K562 (cell line): ENCODE measurements at regions not wholly inside any gene's neighbourhood (a gene's known extent, or its start where the extent isn't known, plus 50 kb on each side); places are given as distances from the start of the nearest gene placed in this dataset.

Experiments
- ATAC-seq: fragments of 200-7000 bp; cut with Tn5 transposase; 3 replicates; pipeline ENCODE4 v1.9.1; 2020; ENCODE audit warnings: moderate library complexity
- BruUV-seq: library from RNA; stranded (reverse); fragments of 400-500 nt; replicated peaks from 2 replicates; lab custom pipeline; 2021; lab: Mats Ljungman, UMichigan
- CTCF ChIA-PET: fragments of 300-600 bp; formaldehyde crosslinking; extraction: SDS; loops from one replicate; lab custom pipeline; 2021; ENCODE audit warnings: low intra/inter-chr PET ratio; lab: Yijun Ruan, JAX
- POLR2A ChIA-PET: fragments of 300-600, 350-650 bp; sonication (Branson Sonifier 250); formaldehyde crosslinking; extraction: SDS; loops from one replicate; lab custom pipeline; 2021; ENCODE audit warnings: antibody characterized with exemption, inconsistent platforms; lab: Yijun Ruan, JAX
- DNase-seq, 4 experiments: peaks; one replicate each; pipeline versions ENCODE4 v3.0.0 to v3.0.0-alpha.2; 2011 to 2018; ENCODE audit warnings: low spot score in 3 of 4, mixed read lengths in 3 of 4; ENCODE audit errors: extremely low read depth in 1 of 4
- FAIRE-seq: peaks from 2 replicates; lab custom pipeline; 2011; peaks lifted over from hg19 to GRCh38; lab: Jason Lieb, UNC
- H2AFZ ChIP-seq: 2 replicates; pipeline ENCODE4 v1.6.0; 2011; ENCODE audit warnings: low read depth, low read length, control low read depth, inconsistent platforms
- H3K27ac ChIP-seq: fragments of 200-600 bp; 3 replicates; pipeline ENCODE4 v1.8.0; 2011; ENCODE audit warnings: low read depth, mild to moderate bottlenecking, control low read depth, inconsistent platforms, low read length, moderate library complexity, mixed read lengths; ENCODE audit errors: extremely low read depth
- H3K27me3 ChIP-seq, 2 experiments: fragments of 300-600 bp in 1 of 2; 2 replicates in 1 of 2; 3 replicates in 1 of 2; pipeline versions ENCODE4 v1.6.0 to v1.8.0; 2011; ENCODE audit warnings: inconsistent platforms in 2 of 2, low read length in 2 of 2, mild to moderate bottlenecking in 1 of 2, mixed read lengths in 1 of 2, moderate library complexity in 1 of 2; ENCODE audit not compliant: control insufficient read depth in 2 of 2, insufficient read depth in 2 of 2
- H3K36me3 ChIP-seq: fragments of 300-600 bp; 3 replicates; pipeline ENCODE4 v1.8.0; 2011; ENCODE audit warnings: mild to moderate bottlenecking, low read length, inconsistent platforms; ENCODE audit not compliant: control insufficient read depth, insufficient read depth
- H3K4me1 ChIP-seq, 2 experiments: fragments of 200-600 bp in 1 of 2; replicated peaks in 1 of 2; 2 replicates in 1 of 2; 3 replicates in 1 of 2; pipeline versions ENCODE4 v1.5.1 to v1.8.0; 2011; ENCODE audit warnings: inconsistent platforms in 2 of 2, low read length in 2 of 2, mild to moderate bottlenecking in 1 of 2, mixed read lengths in 1 of 2, moderate library complexity in 1 of 2; ENCODE audit not compliant: control insufficient read depth in 2 of 2, insufficient read depth in 2 of 2
- H3K4me2 ChIP-seq: 2 replicates; pipeline ENCODE4 v1.6.1; 2011; ENCODE audit warnings: low read length, control low read depth, inconsistent platforms, mixed read lengths; ENCODE audit not compliant: insufficient read depth
- H3K4me3 ChIP-seq: fragments of 200-600 bp; sonication (generic), shearing (Covaris generic); 2 replicates; pipeline ENCODE4 v1.5.1; 2016; ENCODE audit warnings: control low read depth, inconsistent platforms
- H3K79me2 ChIP-seq: fragments of 200-600 bp; 3 replicates; pipeline ENCODE4 v1.8.0; 2011; ENCODE audit warnings: low read length, inconsistent platforms; ENCODE audit not compliant: control insufficient read depth, insufficient read depth
- H3K9ac ChIP-seq, 2 experiments: 2 replicates each; pipeline versions ENCODE4 v1.6.0 to v1.6.1; 2011; ENCODE audit warnings: low read depth in 2 of 2, low read length in 2 of 2, control low read depth in 1 of 2, inconsistent platforms in 1 of 2, mild to moderate bottlenecking in 1 of 2, mixed read lengths in 1 of 2; ENCODE audit not compliant: insufficient read depth in 1 of 2
- H3K9me1 ChIP-seq: one replicate; pipeline ENCODE4 v1.6.0; 2011; ENCODE audit warnings: inconsistent platforms, mild to moderate bottlenecking, low read length, moderate library complexity; ENCODE audit not compliant: control insufficient read depth, insufficient read depth
- H3K9me3 ChIP-seq: replicated peaks from 2 replicates; pipeline ENCODE4 v1.5.1; 2011; ENCODE audit warnings: low read depth, low read length, inconsistent platforms; ENCODE audit not compliant: control insufficient read depth, insufficient read depth
- H4K20me1 ChIP-seq: replicated peaks from 2 replicates; pipeline ENCODE4 v1.6.1; 2011; ENCODE audit warnings: low read length, inconsistent platforms, mixed read lengths; ENCODE audit not compliant: control insufficient read depth, insufficient read depth
- BHLHE40 ChIP-seq: IDR thresholded peaks from 2 replicates; pipeline ENCODE4 v1.6.1; 2011; ENCODE audit warnings: low read length, improper control_type of control experiment
- BRF1 ChIP-seq: IDR thresholded peaks from 3 replicates; pipeline ENCODE4 v1.6.1; 2011; ENCODE audit warnings: borderline replicate concordance, mild to moderate bottlenecking; ENCODE audit not compliant: insufficient read length; ENCODE audit errors: extremely low read depth
- FOS ChIP-seq: IDR thresholded peaks from 3 replicates; pipeline ENCODE4 v1.6.1; 2011; ENCODE audit not compliant: insufficient read length; ENCODE audit errors: extremely low read depth
- HCFC1 ChIP-seq: IDR thresholded peaks from 2 replicates; pipeline ENCODE4 v1.6.1; 2012; ENCODE audit warnings: low read depth, low read length, improper control_type of control experiment
- JUND ChIP-seq, 2 experiments: IDR thresholded peaks; 2 replicates in 1 of 2; 3 replicates in 1 of 2; pipeline ENCODE4 v1.6.1; 2011; ENCODE audit warnings: borderline replicate concordance in 2 of 2, low read depth in 2 of 2, low read length in 2 of 2, improper control_type of control experiment in 1 of 2, missing biosample characterization in 1 of 2, missing genetic modification characterization in 1 of 2, missing genetic modification reagents in 1 of 2
- KLF6 ChIP-seq: fragments of 250-450 bp; sonication (Bioruptor Pico); IDR thresholded peaks from 2 replicates; pipeline ENCODE4 v1.4.0; 2020; ENCODE audit warnings: mild to moderate bottlenecking, moderate library complexity, borderline replicate concordance
- NBN ChIP-seq: fragments of 450-650 bp; IDR thresholded peaks from 2 replicates; pipeline ENCODE4 v1.6.1; 2016; ENCODE audit warnings: low read depth, mild to moderate bottlenecking
- RBFOX2 ChIP-seq: fragments of 200-400 bp; formaldehyde crosslinking; IDR thresholded peaks from 2 replicates; pipeline ENCODE4 v1.6.1; 2017; ENCODE audit warnings: low read depth, mild to moderate bottlenecking, low read length, moderate library complexity
- SMAD2 ChIP-seq: fragments of 150-350 bp; IDR thresholded peaks from 2 replicates; pipeline ENCODE4 v1.6.1; 2014; ENCODE audit warnings: low read depth, mild to moderate bottlenecking, low read length
- SMARCC2 ChIP-seq: fragments of 450-650 bp; IDR thresholded peaks from 2 replicates; pipeline ENCODE4 v1.6.1; 2017; ENCODE audit warnings: antibody characterized with exemption, moderate library complexity, mild to moderate bottlenecking, low read depth
- ZFPM2 ChIP-seq: fragments of 250-450 bp; sonication (Bioruptor Pico); IDR thresholded peaks from 2 replicates; pipeline ENCODE4 v1.5.1; 2022; ENCODE audit warnings: mild to moderate bottlenecking
- ZKSCAN1 ChIP-seq: fragments of 150-350 bp; IDR thresholded peaks from 2 replicates; pipeline ENCODE4 v1.6.1; 2016; ENCODE audit warnings: low read depth, low read length
- ZNF41 ChIP-seq: fragments of 250-450 bp; sonication (Bioruptor Pico); conservative IDR thresholded peaks from 2 replicates; pipeline ENCODE4 v1.4.0; 2020; ENCODE audit warnings: mild to moderate bottlenecking
- WGBS: fragments of 100-300 bp; shearing (Covaris generic); methylation state at CpG from one replicate; pipeline ENCODE4 v1.1.6; 2016; ENCODE audit warnings: low coverage, mixed read lengths; ENCODE audit not compliant: insufficient coverage; ENCODE audit errors: missing lambda C conversion rate; 5-methylcytosine and 5-hydroxymethylcytosine counted together
- in situ Hi-C: fragments of 300-500 bp; cut with MboI; formaldehyde crosslinking; loops from 4 replicates; pipeline ENCODE4 v1.15.0; 2018; ENCODE audit warnings: inconsistent platforms, mixed read lengths
- intact Hi-C: fragments of 100-400 bp; cut with micrococcal nuclease; formaldehyde crosslinking; loops from 2 replicates; pipeline ENCODE4 v1.14.2; 2022
- TF ChIP-seq, protein P1 (sequence below): fragments of 250-450 bp; sonication (Bioruptor Pico); IDR thresholded peaks from 2 replicates; pipeline ENCODE4 v1.5.0; 2021

DNA sequence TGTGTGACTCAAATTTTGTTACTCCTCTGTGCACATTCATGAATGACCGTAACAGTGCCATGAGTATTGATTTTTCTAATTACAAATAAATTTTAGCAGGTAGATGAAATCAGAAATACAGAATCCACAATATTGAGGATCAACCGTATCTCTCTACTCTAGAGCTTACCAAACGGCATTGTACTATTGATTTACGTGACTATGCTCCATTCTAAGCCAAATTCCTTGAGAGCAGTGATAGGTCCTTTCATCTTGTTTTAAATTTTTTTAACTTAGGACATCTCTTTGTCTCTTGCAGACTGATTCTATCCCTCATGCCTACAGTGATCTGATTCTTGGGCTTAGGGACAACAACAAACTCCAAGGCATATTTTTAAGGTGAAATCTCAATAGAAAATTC, 172.3 kb upstream of the C1QTNF7 start (continued):
- TF ChIP-seq ZKSCAN1 (no peak), RBFOX2 (no peak), FOS (no peak)
- TF ChIP-seq, protein P1, sequence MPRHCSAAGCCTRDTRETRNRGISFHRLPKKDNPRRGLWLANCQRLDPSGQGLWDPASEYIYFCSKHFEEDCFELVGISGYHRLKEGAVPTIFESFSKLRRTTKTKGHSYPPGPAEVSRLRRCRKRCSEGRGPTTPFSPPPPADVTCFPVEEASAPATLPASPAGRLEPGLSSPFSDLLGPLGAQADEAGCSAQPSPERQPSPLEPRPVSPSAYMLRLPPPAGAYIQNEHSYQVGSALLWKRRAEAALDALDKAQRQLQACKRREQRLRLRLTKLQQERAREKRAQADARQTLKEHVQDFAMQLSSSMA = no peak

DNA sequence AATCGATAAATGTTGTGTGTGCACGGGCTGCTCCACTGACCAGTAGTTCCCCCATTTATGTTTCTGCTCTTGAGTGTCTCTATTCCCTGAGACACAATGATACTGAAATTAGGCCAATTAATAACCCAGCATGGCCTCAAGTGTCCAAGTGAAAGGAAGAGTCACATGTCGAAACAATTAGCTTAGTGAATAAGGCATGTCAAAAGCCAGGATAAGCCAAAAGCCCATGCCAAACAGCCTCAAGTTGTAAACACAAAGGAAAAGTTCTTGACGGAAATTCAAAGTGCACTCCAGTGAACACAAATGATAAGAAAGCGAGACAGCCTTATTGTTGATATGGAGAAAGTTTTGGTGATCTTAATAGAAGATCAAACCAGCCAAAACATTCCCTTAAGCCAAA, 167.1 kb upstream of the C1QTNF7 start:
- FAIRE-seq (no peak), ATAC-seq (no peak), DNase-seq (no peak)
- TF ChIP-seq KLF6 (CRISPR knock-in tag) (no peak), ZNF41 (CRISPR knock-in tag) (no peak), ZFPM2 (no peak), SMAD2 (no peak), SMARCC2 (no peak), HCFC1 (no peak), NBN (no peak), BHLHE40 (no peak), BRF1 (no peak), JUND (IDR thresholded peaks at IDR 0.05; ENCODE audit: borderline replicate concordance, low read depth, low read length) (no peak), JUND (tag; IDR thresholded peaks at IDR 0.05; ENCODE audit: borderline replicate concordance, low read depth, low read length) (no peak)
- intact Hi-C loops (no loop called here), in situ Hi-C loops (no loop called here)
- H3K4me1 ChIP-seq = no peaks in the 10 kb centered on the region
- H3K27ac ChIP-seq = no peak overlapping the region
- no peak overlapping the region for H2AFZ ChIP-seq
- no peaks in the 10 kb centered on the region for H3K9me1 ChIP-seq
- no peaks in the 10 kb centered on the region for H3K36me3 ChIP-seq
- ChIA-PET CTCF (no interaction called here), POLR2A (no interaction called here)
- no peak overlapping the region for H3K9ac ChIP-seq
- H3K4me2 ChIP-seq = no peak overlapping the region
- no TSS peak for BruUV-seq
- no peak overlapping the region for H3K4me3 ChIP-seq
- H3K79me2 ChIP-seq = no peaks in the 10 kb centered on the region
- no peaks in the 10 kb centered on the region for H3K27me3 ChIP-seq
- H4K20me1 ChIP-seq = no peaks in the 10 kb centered on the region
- WGBS = 0% methylated on average over 5 of the region's 5 CpGs
- no peaks in the 10 kb centered on the region for H3K9me3 ChIP-seq
